D721Med (cell line): ENCODE measurements at regions not wholly inside any gene's neighbourhood (a gene's known extent, or its start where the extent isn't known, plus 50 kb on each side); places are given as distances from the start of the nearest gene placed in this dataset.
A peak's percentile ranks its signal among the peaks of the same experiment; 100 is the strongest.

Source experiments
- DNase-seq: peaks from one replicate; pipeline ENCODE4 v3.0.0; 2011; ENCODE audit warnings: low spot score; ENCODE audit not compliant: insufficient read length
- FAIRE-seq: peaks from 2 replicates; lab custom pipeline; 2011; peaks lifted over from hg19 to GRCh38; lab: Jason Lieb, UNC
- TF ChIP-seq, protein P1 (sequence below): IDR thresholded peaks from 2 replicates; pipeline ENCODE4 v1.5.1; 2012; ENCODE audit warnings: mild to moderate bottlenecking, control low read depth; ENCODE audit not compliant: insufficient read depth; ENCODE audit errors: missing control alignments

DNA sequence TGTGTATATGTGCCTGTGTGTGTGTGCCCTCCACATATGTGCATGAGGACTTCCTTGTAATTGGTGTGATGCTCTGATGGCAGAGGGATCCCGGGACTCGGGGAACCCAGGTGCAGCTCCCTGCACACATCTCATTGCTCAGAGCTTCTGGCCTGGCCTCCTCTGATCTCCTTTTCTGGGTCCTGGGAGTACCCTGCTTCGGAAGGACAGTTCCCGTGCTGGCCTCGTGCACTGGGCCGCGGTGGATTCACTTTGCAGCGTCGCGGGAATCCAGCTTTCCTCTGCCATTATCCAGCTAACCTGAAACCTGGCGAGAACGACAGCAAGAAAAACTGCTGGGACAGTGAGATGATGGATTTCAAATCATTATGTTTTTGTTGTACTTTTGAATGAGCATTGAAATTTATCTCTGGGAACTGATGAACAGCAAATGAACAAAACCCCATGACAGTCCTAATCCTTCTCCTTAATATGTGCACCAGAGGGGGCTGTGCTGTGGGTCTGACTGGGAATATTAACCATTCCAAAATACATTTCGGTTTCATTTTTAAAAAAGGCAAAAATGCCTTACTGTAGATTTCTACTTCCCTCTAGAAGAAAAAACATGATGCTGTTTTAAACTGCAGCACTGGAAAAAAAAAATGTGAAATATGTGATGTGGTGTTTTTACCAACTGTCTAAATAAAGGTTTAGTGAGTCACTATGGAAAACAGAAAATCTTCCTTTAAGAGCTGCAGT, 78.2 kb downstream of the PTGR3 start:
- DNase-seq (no peak), FAIRE-seq (no peak)
- TF ChIP-seq, protein P1, sequence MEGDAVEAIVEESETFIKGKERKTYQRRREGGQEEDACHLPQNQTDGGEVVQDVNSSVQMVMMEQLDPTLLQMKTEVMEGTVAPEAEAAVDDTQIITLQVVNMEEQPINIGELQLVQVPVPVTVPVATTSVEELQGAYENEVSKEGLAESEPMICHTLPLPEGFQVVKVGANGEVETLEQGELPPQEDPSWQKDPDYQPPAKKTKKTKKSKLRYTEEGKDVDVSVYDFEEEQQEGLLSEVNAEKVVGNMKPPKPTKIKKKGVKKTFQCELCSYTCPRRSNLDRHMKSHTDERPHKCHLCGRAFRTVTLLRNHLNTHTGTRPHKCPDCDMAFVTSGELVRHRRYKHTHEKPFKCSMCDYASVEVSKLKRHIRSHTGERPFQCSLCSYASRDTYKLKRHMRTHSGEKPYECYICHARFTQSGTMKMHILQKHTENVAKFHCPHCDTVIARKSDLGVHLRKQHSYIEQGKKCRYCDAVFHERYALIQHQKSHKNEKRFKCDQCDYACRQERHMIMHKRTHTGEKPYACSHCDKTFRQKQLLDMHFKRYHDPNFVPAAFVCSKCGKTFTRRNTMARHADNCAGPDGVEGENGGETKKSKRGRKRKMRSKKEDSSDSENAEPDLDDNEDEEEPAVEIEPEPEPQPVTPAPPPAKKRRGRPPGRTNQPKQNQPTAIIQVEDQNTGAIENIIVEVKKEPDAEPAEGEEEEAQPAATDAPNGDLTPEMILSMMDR: peak; percentile 11

DNA sequence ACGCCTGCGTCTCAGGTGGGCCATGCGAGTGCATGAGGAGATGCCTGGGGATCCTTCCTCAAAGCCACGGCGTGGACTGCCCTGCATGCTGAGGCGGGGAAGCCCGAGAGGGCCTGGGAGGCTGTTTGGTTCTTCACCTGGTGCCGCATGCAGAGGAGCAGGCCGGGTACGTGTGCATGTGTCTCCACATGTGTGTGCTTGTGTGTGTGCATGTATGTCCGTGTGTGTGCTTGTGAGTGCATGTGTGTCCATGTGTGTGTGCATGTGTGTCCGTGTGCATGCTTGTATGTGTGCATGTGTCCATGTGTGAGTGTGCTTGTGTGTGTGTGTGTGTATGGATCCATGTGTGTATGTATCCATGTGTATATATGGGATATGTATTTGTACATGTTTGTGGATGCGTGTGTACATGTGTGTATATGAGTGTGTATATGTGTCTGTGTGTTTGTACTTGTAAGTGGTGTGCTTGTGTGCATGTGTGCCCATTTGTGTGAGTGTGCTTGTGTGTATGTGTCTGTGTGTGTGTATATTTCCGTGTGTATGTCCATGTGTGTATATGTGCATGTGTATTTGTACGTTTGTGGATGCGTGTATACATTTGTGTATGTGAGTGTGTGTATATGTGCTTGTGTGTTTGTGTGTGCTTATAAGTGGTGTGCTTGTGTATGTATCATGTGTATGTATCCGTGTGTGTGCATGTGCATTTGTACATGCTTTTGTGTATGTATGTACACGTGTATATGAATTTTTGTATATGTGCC, 79.0 kb downstream of the PTGR3 start:
- DNase-seq (no peak), FAIRE-seq (peak; percentile 96)
- TF ChIP-seq, protein P1: no peak

DNA sequence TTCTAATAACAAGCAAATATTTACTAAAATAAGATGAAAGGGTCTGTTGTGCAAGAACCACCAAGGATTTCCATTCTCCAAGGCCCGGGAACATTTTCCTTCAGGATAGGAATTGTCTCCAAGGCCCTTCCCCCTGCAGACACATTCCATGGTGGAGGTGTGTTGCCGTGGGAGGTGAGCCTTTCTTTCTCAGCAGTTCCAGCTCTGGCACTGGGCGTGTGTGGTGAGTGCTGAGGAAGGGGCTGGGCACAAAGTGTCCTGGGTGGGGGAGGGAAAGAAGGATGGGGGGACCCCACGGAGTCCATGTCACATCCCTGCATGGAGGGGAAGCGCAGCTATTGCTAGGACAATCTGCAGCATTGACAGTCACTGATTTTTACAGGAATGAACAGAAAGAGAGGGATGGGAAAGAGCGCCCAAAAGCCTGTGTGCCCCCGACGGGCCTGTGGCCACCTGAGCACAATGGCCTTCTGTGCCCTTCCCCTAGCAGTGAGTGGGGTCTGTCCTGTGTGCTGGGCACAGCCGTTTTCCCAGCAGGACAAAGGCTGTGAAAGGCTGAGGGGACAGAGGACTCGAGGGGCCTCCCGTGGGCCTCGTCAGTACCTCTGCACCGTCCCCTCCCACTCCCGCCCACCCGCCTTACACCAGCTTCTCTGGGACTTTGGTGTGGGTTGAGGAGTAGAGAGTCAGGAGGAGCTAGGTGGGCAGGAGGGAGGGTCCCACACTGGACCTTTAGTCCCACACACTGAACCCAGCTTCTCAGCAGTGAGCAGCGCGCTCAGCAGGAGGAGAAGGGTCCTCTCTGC, 79.8 kb downstream of the PTGR3 start:
- TF ChIP-seq, protein P1: no peak
- DNase-seq (no peak), FAIRE-seq (no peak)

DNA sequence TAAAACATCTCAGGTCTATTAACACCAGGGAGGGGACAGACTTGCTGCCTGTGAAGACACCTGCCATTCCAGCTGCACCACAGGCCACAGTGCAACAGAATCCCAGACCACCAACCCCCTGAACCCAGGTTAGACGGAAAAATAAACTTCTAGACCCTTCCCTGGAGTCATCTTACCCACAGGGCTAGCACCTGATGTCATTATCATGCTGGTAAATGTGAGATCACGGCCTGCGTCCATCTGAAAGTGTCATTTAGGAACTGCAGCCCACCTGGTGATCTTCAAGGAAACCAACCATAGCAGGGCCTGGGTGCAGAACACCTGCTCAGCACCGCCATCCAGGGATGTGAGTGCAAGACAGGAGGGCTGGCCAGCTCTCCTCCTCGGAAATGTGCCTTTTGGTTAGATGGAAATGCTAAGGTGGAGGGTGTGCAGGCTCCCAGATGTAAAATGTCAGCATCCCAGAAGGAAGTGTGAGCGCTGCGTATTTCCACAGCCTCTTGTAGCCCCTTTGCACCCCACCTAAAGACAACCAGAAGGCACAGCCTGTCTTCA, 80.8 kb downstream of the PTGR3 start:
- TF ChIP-seq, protein P1: no peak
- DNase-seq (no peak), FAIRE-seq (no peak)

DNA sequence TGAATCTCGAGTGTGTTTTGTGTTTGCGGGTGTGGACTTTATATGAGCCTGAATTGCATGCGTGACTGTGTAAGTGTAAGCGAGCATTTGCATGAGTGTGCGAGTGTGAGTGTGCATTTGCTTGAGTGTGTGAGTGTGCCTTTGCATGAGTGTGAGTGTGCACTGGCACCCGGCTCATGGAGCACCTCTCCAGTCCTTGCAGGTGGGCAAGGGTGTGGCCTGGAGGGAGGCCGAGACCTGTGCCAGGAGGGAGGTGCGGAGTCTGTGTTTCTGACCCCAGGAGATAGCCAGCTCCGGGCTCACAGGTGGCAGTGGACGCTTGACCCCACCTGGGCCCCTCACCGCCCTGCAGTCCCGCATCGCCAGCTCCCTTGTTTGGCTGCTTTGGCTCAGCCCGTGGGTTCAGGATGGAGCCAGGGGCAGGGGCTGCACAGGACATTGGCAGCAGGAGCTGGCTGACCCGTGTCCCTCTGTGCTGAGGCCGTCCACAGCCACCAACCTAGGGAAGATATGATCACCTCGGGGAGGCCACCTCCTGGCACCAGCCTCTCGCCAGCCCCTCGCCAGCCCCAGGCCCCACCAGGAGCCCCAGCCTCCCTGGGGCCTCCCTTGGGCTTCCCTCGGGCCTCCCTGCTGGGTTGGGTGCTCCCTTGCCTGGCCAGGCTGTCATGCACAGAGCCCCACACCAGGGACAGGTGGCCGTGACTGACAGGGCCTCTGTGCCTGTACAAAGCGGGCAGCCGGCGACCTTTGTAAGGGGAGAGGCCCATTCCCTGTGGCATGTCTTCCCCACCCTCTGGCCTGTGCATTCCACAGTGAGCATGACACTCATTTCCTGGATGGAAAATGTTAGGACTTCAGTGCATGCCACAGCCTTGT, 81.6 kb downstream of the PTGR3 start:
- DNase-seq (no peak), FAIRE-seq (no peak)
- TF ChIP-seq, protein P1: no peak
